HG03175 (cell line): ENCODE measurements at regions not wholly inside any gene's neighbourhood (a gene's known extent, or its start where the extent isn't known, plus 50 kb on each side); places are given as distances from the start of the nearest gene placed in this dataset.

Experiments
- ATAC-seq: cut with Tn5 transposase; IDR thresholded peaks from one replicate; pipeline ENCODE4 v1.9.1; 2021; ENCODE audit warnings: mild to moderate bottlenecking, moderate library complexity; ENCODE audit not compliant: unreplicated experiment

DNA sequence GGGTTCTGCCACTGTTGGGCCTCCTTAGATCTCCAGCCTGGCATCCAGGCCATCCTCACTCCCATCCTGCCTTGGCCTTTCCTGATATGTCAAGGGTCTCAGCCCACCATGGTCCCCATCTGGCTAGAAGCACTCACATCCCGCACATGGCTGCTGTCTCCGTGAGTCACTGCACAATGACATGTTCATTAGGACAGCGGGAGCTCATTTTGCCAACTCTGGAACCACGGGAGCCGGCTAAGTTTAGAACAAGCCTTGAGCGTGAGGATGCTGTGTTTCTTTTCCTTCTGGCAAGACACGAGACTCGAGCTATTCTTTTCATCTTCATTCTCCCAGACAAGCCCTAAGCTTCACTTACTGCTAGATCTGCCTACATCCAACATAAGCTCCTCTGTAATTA lies 65.7 kb upstream of the KSR1 start:
- no peak for ATAC-seq

DNA sequence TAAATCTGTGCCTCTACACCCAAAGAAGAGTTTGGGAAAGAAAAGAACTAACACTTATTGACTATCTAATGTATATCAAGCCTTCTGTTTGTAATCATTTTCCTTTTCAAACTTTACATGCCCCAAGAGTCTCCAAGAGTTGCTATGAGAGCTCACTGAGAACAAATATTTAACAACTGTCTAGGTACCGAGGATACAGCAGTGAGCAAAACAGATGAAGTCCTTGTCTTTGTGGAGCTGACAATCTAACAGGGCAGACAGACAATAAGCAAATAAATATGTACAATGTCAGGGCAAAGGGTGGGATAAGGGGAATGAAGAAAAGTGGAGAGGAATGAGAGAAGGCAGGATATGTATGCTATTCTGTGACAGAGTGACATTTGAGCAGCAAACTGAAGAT lies 64.8 kb upstream of the KSR1 start:
- no peak for ATAC-seq

DNA sequence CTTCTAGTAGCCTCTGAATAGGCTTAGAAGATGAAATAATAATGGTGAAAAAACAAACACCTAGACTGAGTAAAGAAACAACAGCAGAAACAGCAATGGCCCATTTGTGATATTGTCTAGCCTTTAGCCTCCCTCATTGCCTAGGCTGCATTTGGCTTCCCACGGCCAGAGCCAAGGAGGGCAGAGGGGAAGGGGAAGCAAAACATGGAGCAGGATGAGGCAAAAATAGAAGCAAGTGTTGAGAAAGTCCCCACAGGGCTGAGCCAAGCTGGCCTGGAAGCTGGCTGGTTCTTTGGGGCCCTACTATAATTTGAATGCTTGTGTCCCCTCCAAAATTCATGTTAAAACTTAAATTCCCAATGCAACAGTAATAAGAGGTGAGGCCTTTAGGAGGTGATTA lies 60.2 kb upstream of the KSR1 start:
- ATAC-seq: no peak

- ATAC-seq: no peak
Measured at GRCh38 chr17:27396941-27397340, 59.3 kb upstream of the KSR1 start.

DNA sequence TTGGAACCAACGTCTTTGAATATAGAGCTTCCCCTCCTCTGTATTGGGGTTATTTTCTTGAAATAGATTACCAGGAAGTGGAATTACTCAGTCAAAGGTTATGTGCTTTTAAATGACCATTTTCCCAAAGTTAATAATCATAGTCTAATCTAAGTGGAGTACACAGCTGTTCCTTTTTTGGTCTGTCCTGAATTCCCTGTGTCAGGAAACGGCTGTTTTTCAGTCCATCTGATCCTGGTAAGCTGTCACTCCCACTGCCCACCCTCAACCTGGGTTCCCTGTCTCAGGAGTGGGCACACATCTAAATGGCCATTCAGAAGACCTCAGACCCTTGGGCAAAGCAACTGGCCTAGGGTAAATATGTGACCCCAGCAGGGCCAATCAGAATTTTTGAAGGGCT lies 57.6 kb upstream of the KSR1 start:
- ATAC-seq: no peak

DNA sequence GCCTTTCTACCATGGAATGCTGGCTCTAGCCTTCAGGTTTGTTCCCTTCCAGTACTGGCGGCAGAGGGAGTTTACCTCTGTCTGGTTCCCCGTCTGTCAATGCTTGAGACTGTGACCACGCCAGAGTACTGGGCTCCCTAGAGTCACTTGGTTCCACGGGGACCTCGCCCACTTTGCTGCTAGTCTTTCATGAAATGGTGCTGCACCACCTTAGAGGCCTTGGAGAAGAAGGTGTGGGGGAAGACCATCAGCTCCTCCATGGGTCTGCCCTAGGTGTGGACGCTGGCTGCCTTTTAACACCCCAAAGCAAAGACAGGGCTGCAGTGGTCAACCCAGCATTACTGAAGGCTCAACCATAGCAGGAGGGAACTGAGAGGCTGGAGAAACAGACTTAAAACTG lies 55.3 kb upstream of the KSR1 start:
- ATAC-seq: no peak

DNA sequence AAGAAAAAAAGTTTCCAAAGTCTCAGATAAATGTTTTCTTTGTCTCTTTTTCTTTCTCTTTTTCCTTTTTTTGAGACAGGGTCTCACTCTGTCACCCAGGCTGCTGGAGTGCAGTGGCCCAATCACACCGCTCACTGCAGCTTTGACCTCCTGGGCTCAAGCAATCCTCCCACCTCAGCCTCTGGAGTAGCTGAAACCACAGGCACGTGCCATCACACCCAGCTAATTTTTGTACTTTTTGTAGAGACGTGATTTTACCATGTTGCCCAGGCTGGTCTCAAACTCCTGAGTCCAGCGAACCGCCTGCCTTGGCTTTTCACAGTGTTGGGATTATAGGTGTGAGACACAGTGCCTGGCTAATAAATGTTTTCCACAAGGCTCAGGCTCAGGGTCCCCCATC lies 53.3 kb upstream of the KSR1 start:
- no peak for ATAC-seq

- ATAC-seq: no peak
Measured at GRCh38 chr17:27403480-27404005, 52.7 kb upstream of the KSR1 start.

GRCh38 chr17:27404676-27405075 lies 51.6 kb upstream of the KSR1 start:
- ATAC-seq: no peak
